ENCODE measurements at regions not wholly inside any gene's neighbourhood (a gene's known extent, or its start where the extent isn't known, plus 50 kb on each side); places are given as distances from the start of the nearest gene placed in this dataset.

DNA sequence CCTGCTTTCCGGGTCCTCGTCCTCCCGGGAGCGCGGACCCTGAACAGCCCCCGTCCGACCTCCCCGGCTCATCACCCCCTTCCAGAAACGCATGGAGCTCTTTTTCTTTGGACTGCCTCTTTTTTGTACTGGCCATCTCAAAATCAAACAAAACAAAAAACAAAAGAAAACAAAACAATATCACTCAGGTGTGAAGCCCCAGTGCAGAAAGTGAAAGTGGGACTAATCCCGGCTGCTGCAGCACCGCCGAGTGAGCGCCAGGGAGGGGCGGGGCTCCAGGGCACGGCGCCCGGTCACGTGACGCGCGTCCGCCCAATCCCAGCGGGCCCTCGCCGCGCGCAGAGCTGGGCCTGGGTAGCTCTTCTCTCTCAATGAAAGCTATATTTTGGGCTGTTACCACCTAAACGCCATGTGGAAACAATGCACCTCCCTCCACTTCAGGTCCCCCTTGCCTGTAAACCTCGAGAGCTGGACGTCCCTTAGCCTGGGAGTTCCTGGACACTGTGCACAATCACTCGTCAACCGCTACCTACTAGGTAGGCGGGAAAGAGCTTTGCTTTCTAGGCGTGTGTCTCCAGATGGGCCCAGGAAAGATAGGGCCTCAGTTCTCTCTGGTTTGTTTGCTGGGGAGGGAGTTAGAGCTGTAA lies 93.7 kb upstream of the PRDM1 start (continued):
- TF ChIP-seq, protein P1, sequence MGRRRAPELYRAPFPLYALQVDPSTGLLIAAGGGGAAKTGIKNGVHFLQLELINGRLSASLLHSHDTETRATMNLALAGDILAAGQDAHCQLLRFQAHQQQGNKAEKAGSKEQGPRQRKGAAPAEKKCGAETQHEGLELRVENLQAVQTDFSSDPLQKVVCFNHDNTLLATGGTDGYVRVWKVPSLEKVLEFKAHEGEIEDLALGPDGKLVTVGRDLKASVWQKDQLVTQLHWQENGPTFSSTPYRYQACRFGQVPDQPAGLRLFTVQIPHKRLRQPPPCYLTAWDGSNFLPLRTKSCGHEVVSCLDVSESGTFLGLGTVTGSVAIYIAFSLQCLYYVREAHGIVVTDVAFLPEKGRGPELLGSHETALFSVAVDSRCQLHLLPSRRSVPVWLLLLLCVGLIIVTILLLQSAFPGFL (CRISPR knock-in tag; IDR thresholded peaks at IDR 0.05), result no peak
- TF ChIP-seq MIXL1 (CRISPR knock-in tag; IDR thresholded peaks at IDR 0.05), result no peak
- TF ChIP-seq, protein P2, sequence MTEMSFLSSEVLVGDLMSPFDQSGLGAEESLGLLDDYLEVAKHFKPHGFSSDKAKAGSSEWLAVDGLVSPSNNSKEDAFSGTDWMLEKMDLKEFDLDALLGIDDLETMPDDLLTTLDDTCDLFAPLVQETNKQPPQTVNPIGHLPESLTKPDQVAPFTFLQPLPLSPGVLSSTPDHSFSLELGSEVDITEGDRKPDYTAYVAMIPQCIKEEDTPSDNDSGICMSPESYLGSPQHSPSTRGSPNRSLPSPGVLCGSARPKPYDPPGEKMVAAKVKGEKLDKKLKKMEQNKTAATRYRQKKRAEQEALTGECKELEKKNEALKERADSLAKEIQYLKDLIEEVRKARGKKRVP (CRISPR knock-in tag; IDR thresholded peaks at IDR 0.05), result no peak
- TF ChIP-seq ZNF567 (CRISPR knock-in tag; IDR thresholded peaks at IDR 0.05; ENCODE audit: borderline replicate concordance), result no peak
- TF ChIP-seq ZNF607 (CRISPR knock-in tag; IDR thresholded peaks at IDR 0.05; ENCODE audit: borderline replicate concordance), result peak; percentile 68; the same call in 1 of the 2 replicates
- TF ChIP-seq NFKB2 (CRISPR knock-in tag; IDR thresholded peaks at IDR 0.05; ENCODE audit: borderline replicate concordance), result no peak; the same call in 1 of the 2 replicates
- TF ChIP-seq ZNF501 (CRISPR knock-in tag; IDR thresholded peaks at IDR 0.05), result peak; percentile 81
- TF ChIP-seq MED13 (CRISPR knock-in tag; IDR thresholded peaks at IDR 0.05), result no peak
- no peak for TF ChIP-seq ATF1 (CRISPR knock-in tag; IDR thresholded peaks at IDR 0.05)
- TF ChIP-seq KDM1A (CRISPR knock-in tag; IDR thresholded peaks at IDR 0.05), result no peak
- no peak for TF ChIP-seq ZNF781 (CRISPR knock-in tag; IDR thresholded peaks at IDR 0.05; ENCODE audit: borderline replicate concordance, not compliant biosample characterization)
- no peak for TF ChIP-seq YEATS2 (CRISPR knock-in tag; IDR thresholded peaks at IDR 0.05; ENCODE audit: borderline replicate concordance)
- no peak for TF ChIP-seq MAFG (CRISPR knock-in tag; IDR thresholded peaks at IDR 0.05)
- peak; percentile 78 for TF ChIP-seq NFYB (CRISPR knock-in tag; IDR thresholded peaks at IDR 0.05)
- no peak for TF ChIP-seq ZZZ3 (CRISPR knock-in tag; IDR thresholded peaks at IDR 0.05; ENCODE audit: borderline replicate concordance)
- TF ChIP-seq, protein P3, sequence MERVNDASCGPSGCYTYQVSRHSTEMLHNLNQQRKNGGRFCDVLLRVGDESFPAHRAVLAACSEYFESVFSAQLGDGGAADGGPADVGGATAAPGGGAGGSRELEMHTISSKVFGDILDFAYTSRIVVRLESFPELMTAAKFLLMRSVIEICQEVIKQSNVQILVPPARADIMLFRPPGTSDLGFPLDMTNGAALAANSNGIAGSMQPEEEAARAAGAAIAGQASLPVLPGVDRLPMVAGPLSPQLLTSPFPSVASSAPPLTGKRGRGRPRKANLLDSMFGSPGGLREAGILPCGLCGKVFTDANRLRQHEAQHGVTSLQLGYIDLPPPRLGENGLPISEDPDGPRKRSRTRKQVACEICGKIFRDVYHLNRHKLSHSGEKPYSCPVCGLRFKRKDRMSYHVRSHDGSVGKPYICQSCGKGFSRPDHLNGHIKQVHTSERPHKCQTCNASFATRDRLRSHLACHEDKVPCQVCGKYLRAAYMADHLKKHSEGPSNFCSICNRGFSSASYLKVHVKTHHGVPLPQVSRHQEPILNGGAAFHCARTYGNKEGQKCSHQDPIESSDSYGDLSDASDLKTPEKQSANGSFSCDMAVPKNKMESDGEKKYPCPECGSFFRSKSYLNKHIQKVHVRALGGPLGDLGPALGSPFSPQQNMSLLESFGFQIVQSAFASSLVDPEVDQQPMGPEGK (CRISPR knock-in tag; IDR thresholded peaks at IDR 0.05), result peak; percentile 13; the same call in 1 of the 2 replicates
- no peak for TF ChIP-seq MED8 (CRISPR knock-in tag; IDR thresholded peaks at IDR 0.05; ENCODE audit: insufficient replicate concordance)
- no peak for TF ChIP-seq HOXA7 (CRISPR knock-in tag; IDR thresholded peaks at IDR 0.05)
- TF ChIP-seq ZNF205 (CRISPR knock-in tag; IDR thresholded peaks at IDR 0.05), result no peak
- TF ChIP-seq NFE2L2 (IDR thresholded peaks at IDR 0.05; ENCODE audit: low read length), result no peak
- no peak for TF ChIP-seq ZNF816 (CRISPR knock-in tag; IDR thresholded peaks at IDR 0.05; ENCODE audit: borderline replicate concordance)
- TF ChIP-seq, protein P4, sequence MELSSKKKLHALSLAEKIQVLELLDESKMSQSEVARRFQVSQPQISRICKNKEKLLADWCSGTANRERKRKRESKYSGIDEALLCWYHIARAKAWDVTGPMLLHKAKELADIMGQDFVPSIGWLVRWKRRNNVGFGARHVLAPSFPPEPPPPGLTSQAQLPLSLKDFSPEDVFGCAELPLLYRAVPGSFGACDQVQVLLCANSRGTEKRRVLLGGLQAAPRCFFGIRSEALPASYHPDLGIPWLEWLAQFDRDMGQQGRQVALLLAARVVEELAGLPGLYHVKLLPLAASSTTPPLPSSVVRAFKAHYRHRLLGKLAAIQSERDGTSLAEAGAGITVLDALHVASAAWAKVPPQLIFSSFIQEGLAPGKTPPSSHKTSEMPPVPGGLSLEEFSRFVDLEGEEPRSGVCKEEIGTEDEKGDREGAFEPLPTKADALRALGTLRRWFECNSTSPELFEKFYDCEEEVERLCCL (CRISPR knock-in tag; IDR thresholded peaks at IDR 0.05; ENCODE audit: borderline replicate concordance), result no peak
- no peak for TF ChIP-seq ZNF354B (CRISPR knock-in tag; IDR thresholded peaks at IDR 0.05)
- TF ChIP-seq, protein P5, sequence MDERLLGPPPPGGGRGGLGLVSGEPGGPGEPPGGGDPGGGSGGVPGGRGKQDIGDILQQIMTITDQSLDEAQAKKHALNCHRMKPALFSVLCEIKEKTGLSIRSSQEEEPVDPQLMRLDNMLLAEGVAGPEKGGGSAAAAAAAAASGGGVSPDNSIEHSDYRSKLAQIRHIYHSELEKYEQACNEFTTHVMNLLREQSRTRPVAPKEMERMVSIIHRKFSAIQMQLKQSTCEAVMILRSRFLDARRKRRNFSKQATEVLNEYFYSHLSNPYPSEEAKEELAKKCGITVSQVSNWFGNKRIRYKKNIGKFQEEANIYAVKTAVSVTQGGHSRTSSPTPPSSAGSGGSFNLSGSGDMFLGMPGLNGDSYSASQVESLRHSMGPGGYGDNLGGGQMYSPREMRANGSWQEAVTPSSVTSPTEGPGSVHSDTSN (CRISPR knock-in tag; IDR thresholded peaks at IDR 0.05), result no peak
- no peak for TF ChIP-seq RBM22 (optimal IDR thresholded peaks at IDR 0.05; ENCODE audit: low read length)
- no peak for TF ChIP-seq TOPORS (CRISPR knock-in tag; IDR thresholded peaks at IDR 0.05)
